ENCODE measurements at regions not wholly inside any gene's neighbourhood (a gene's known extent, or its start where the extent isn't known, plus 50 kb on each side); places are given as distances from the start of the nearest gene placed in this dataset.

DNA sequence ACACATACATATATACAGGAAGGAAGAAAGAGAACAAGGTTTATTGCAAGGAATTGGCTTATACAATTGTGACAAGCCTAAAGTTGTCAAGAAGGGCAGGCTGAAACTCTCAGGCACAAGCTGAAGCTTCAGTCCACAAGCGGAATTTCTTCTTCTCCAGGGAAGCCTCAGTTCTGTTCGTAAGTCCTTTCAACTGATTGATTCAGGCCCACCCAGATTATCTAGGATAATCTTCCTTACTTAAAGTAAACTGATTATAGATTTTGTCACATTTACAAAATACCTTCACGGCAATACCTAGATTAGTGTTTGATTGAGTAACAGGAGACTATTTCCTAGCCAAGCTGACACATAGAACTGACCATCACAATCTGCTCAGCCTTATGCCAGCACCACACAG is 81.5 kb upstream of the TMEM260 start:
- intact Hi-C loops (cut with DNase I; ENCODE audit: low total_unique reads) = loop anchor here (10.0 kb wide), 1 partner anchor 827 kb away; no protein-coding TSS in a partner anchor
- DNase-seq = no peak
- Histone ChIP-seq H3K27me3 (no peaks in the 10 kb centered on the region), H3K9me3 (no peaks in the 10 kb centered on the region), H3K4me1 (no peaks in the 10 kb centered on the region), H3K27ac (no peak overlapping the region), H3K36me3 (ENCODE audit: low read depth, missing control alignments) (no peaks in the 10 kb centered on the region), H3K4me3 (no peak overlapping the region)
- WGBS, 2 donors = 78 to 83% methylated on average over 3 of the region's 3 CpGs
- TF ChIP-seq, protein P1, sequence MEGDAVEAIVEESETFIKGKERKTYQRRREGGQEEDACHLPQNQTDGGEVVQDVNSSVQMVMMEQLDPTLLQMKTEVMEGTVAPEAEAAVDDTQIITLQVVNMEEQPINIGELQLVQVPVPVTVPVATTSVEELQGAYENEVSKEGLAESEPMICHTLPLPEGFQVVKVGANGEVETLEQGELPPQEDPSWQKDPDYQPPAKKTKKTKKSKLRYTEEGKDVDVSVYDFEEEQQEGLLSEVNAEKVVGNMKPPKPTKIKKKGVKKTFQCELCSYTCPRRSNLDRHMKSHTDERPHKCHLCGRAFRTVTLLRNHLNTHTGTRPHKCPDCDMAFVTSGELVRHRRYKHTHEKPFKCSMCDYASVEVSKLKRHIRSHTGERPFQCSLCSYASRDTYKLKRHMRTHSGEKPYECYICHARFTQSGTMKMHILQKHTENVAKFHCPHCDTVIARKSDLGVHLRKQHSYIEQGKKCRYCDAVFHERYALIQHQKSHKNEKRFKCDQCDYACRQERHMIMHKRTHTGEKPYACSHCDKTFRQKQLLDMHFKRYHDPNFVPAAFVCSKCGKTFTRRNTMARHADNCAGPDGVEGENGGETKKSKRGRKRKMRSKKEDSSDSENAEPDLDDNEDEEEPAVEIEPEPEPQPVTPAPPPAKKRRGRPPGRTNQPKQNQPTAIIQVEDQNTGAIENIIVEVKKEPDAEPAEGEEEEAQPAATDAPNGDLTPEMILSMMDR (IDR thresholded peaks at IDR 0.05) = no peak
- TF ChIP-seq POLR2A (IDR thresholded peaks at IDR 0.05) = no peak

DNA sequence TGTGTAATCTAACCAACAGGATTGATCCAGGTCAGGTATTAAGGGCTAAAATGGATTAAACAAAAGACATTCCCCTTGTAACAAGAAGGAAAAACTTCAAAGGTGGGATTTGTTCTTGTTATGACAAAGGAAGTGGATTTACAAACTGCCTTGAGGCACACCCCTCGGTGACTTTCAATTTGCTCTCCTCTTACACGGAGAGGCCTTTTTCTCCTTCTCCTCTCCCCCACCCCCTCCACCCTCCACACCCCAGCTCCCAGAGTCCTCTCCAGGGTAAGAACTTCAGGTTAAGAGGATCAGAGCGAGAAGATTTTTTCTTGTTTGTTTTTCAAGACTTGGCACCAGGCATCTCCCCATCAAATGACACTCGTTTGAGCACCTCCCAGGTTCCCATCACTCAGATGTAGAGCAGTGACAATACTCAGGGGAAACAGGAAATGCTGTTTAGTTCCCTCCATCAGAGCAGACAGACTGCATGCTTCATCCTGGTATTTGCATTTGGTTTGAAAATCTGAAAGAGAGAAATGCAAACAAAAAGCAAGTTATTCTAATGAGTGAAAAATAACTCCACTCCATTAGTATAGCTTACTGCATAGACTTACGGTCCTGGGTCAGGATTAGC is 77.6 kb upstream of the TMEM260 start:
- 59 to 68% methylated on average over 5 of the region's 5 CpGs for WGBS, 2 donors
- no peak overlapping the region for H3K27ac ChIP-seq
- no peak for DNase-seq
- no peaks in the 10 kb centered on the region for H3K36me3 ChIP-seq (ENCODE audit: low read depth, missing control alignments)
- H3K4me1 ChIP-seq = no peaks in the 10 kb centered on the region
- no peak overlapping the region for H3K4me3 ChIP-seq
- no peaks in the 10 kb centered on the region for H3K9me3 ChIP-seq
- TF ChIP-seq POLR2A (IDR thresholded peaks at IDR 0.05) = no peak
- TF ChIP-seq, protein P1 (IDR thresholded peaks at IDR 0.05) = no peak
- intact Hi-C loops (cut with DNase I; ENCODE audit: low total_unique reads) = no loop called here
- H3K27me3 ChIP-seq = no peaks in the 10 kb centered on the region

DNA sequence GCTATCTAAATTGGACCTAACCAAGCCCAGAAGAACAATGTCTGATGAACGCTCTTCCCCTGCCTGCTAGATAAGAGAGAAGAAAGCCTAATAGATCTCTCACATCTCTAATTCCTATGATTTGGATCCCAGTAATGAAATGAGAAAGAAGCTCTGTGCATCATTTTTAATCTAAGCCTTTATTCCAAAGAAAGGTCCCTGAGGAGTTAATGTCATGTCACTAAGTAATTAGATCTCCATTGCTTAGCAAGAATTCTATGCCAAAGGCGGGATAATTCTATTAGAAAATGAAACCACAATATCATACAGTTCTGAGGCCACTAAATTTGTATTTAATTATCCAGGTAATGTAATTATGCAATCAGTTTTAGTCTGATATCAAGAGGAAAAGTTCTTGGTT is 74.2 kb upstream of the TMEM260 start:
- Histone ChIP-seq H3K9me3 (no peaks in the 10 kb centered on the region), H3K36me3 (ENCODE audit: low read depth, missing control alignments) (no peaks in the 10 kb centered on the region), H3K4me3 (no peak overlapping the region), H3K4me1 (no peaks in the 10 kb centered on the region), H3K27me3 (no peaks in the 10 kb centered on the region), H3K27ac (no peak overlapping the region)
- intact Hi-C loops (cut with DNase I; ENCODE audit: low total_unique reads) = no loop called here
- 76 to 92% methylated on average over 2 of the region's 2 CpGs for WGBS, 2 donors
- no peak for TF ChIP-seq POLR2A (IDR thresholded peaks at IDR 0.05)
- TF ChIP-seq, protein P1 (IDR thresholded peaks at IDR 0.05) = no peak
- no peak for DNase-seq

DNA sequence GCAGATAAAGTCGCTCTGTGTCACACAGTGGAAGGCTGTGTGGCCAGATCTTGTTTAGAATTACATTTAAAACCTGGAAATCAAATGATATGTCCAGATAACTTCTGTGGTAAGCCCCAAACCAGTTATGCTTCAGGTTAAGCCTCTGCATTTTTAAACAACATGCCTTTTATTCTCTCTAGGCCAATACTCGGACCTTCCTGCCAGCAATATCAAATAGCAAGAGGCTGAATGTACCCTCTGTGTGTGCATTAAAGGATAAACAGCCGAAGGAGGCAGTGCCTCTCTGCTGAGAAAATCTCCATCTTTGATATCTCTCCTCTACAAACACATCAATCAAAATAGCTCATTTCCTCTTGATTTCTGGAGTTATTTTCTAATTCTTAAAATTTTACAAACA is 67.1 kb upstream of the TMEM260 start:
- 64 to 69% methylated on average over 3 of the region's 3 CpGs for WGBS, 2 donors
- intact Hi-C loops (cut with DNase I; ENCODE audit: low total_unique reads) = no loop called here
- no peaks in the 10 kb centered on the region for H3K4me1 ChIP-seq
- TF ChIP-seq, protein P1 (IDR thresholded peaks at IDR 0.05) = no peak
- no peak for TF ChIP-seq POLR2A (IDR thresholded peaks at IDR 0.05)
- H3K27me3 ChIP-seq = no peaks in the 10 kb centered on the region
- DNase-seq = no peak
- no peak overlapping the region for H3K27ac ChIP-seq
- no peaks in the 10 kb centered on the region for H3K36me3 ChIP-seq (ENCODE audit: low read depth, missing control alignments)
- H3K9me3 ChIP-seq = no peaks in the 10 kb centered on the region
- H3K4me3 ChIP-seq = no peak overlapping the region

Data from testis (tissue), 2 donors.